Ishikawa (cell line): ENCODE measurements at regions not wholly inside any gene's neighbourhood (a gene's known extent, or its start where the extent isn't known, plus 50 kb on each side); places are given as distances from the start of the nearest gene placed in this dataset.

Experiments used
- CEBPB ChIP-seq: IDR thresholded peaks from 2 replicates; pipeline ENCODE4 v1.6.1; 2012
- EGR1 ChIP-seq: IDR thresholded peaks from 2 replicates; pipeline ENCODE4 v1.6.1; 2012
- EP300 ChIP-seq: IDR thresholded peaks from 2 replicates; pipeline ENCODE4 v1.6.1; 2012; ENCODE audit warnings: borderline replicate concordance
- FOXM1 ChIP-seq: IDR thresholded peaks from 2 replicates; pipeline ENCODE4 v1.6.1; 2012; ENCODE audit warnings: low read depth, borderline replicate concordance
- NFIC ChIP-seq: IDR thresholded peaks from 2 replicates; pipeline ENCODE4 v1.6.1; 2012
- RAD21 ChIP-seq: IDR thresholded peaks from 2 replicates; pipeline ENCODE4 v1.6.1; 2012; ENCODE audit warnings: low read depth
- TAF1 ChIP-seq: IDR thresholded peaks from 2 replicates; pipeline ENCODE4 v1.6.1; 2012; ENCODE audit warnings: low read depth, mild to moderate bottlenecking
- TCF12 ChIP-seq: IDR thresholded peaks from 2 replicates; pipeline ENCODE4 v1.6.1; 2012; ENCODE audit warnings: low read depth
- TEAD4 ChIP-seq: IDR thresholded peaks from 2 replicates; pipeline ENCODE4 v1.6.1; 2012
- ZBTB7A ChIP-seq: IDR thresholded peaks from 2 replicates; pipeline ENCODE4 v1.6.1; 2012; ENCODE audit warnings: low read depth

DNA sequence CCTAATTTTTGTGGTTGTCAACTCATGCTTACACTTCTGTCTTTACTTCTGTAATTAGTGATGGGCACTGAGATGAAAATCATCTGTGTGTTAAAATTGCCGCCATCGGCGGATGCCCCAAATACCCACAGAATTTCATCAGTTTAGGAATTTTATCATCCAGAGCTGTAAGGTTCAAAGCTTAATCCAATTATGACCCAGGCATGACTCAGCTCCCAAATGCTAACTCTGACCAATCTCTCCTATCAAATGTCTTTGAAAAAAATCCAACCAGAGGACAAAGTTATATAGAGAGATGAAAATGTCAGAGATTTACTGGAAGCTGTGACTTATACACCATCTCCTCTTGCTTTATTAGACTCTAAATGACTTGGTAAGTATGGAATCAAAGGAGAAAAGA is 1048.7 kb upstream of the PRKX start:
- TF ChIP-seq EGR1 (no peak), CEBPB (no peak), EP300 (no peak), RAD21 (no peak), TAF1 (no peak), TCF12 (no peak), NFIC (no peak), ZBTB7A (no peak), TEAD4 (no peak), FOXM1 (no peak)
